ENCODE measurements at regions not wholly inside any gene's neighbourhood (a gene's known extent, or its start where the extent isn't known, plus 50 kb on each side); places are given as distances from the start of the nearest gene placed in this dataset.
"Not testable (repeated sequence)": the region's sequence is repeated elsewhere in the genome, so short reads cannot be mapped to it uniquely, and the experiment has no call there.

DNA sequence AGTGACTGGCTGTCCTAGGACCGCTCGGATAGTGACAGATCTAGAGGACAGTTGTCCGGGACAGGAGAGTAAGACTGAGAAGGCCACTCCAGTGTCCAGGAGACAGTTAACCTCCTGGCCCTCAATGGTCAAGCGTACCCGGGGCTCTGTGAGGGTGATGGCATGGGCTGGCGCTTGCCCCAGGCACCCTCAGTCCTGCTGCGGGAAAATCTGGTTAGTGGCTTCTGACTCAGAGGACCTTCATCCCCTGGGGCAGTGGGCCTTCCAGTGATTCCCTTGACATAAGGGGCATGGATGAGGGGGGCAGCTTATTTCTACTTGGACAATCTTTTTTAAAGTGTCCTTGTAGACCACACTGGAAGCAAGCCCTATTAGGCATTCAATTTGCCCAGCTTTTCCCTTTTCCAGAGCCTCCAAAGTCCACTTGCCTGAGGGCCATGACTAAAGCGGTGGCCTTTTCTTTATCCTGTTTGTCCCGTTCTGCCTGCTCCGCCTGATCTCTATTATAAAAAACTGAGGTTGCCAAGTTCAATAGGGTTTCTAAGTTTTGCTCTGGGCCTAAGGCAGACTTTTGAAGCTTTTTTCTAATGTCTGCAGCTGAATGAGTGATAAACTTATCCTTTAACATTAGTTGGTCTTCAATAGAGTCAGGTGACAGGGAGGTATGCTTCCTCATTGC is 139.8 kb downstream of the COX18 start:
- TF ChIP-seq POLR2AphosphoS5 (IDR thresholded peaks at IDR 0.05; ENCODE audit: borderline replicate concordance, low read depth, low read length); EZH2 (IDR thresholded peaks at IDR 0.05); FOXP2 (optimal IDR thresholded peaks at IDR 0.05; ENCODE audit: control extremely low read depth, extremely low read length, insufficient read depth): not testable (repeated sequence)

Measured in SK-N-MC (cell line).